Nephron progenitor cell (in vitro differentiated cells): ENCODE measurements at regions not wholly inside any gene's neighbourhood (a gene's known extent, or its start where the extent isn't known, plus 50 kb on each side); places are given as distances from the start of the nearest gene placed in this dataset.

Source experiments
- DNase-seq: peaks from one replicate; pipeline ENCODE4 v3.0.0; 2021
- H3K27ac Mint-ChIP-seq: 2 replicates; pipeline ENCODE4 v1.8.0; 2021; ENCODE audit warnings: mild to moderate bottlenecking, moderate library complexity, mixed read lengths
- H3K27me3 Mint-ChIP-seq: 2 replicates; pipeline ENCODE4 v1.8.0; 2021; ENCODE audit warnings: mild to moderate bottlenecking, low read depth, mixed read lengths; ENCODE audit not compliant: poor library complexity
- H3K36me3 Mint-ChIP-seq: 2 replicates; pipeline ENCODE4 v1.8.0; 2021; ENCODE audit warnings: low read depth, mixed read lengths
- H3K4me1 Mint-ChIP-seq: 2 replicates; pipeline ENCODE4 v1.8.0; 2021; ENCODE audit warnings: mixed read lengths
- H3K4me3 Mint-ChIP-seq: 2 replicates; pipeline ENCODE4 v1.8.0; 2021; ENCODE audit warnings: mild to moderate bottlenecking, moderate library complexity, mixed read lengths
- H3K9me3 Mint-ChIP-seq: 2 replicates; pipeline ENCODE4 v1.8.0; 2021; ENCODE audit warnings: mild to moderate bottlenecking, moderate library complexity, mixed read lengths
- CTCF ChIP-seq: fragments of 200-600 bp; sonication (generic); IDR thresholded peaks from 2 replicates; pipeline ENCODE4 v1.5.0; 2021; ENCODE audit warnings: antibody characterized with exemption

DNA sequence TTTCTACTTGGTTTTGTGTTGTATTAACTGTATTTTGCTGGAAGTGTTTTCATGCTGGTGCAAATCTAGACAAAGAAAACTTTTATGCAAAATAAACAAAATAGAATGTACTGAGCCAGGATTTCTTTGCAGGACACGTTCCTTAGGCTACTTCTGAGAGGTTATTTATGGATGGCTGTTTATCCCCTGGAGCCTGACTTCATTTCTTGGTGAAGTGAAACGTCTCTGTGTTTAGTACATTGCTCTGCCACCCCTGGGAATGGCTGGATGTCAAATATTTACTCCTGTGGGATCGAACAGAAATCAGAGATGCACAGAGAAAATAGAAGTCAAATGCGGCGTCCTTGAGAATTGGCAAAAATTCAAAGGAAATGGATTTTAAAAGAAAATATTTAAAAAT is 327.1 kb upstream of the MPDZ start:
- Mint-ChIP-seq H3K27ac (peak overlapping the region; percentile 23), H3K4me3 (peak overlapping the region; percentile 54), H3K36me3 (peaks cover 8% of the 10 kb centered on the region), H3K4me1 (peaks cover 47% of the 10 kb centered on the region), H3K9me3 (peaks cover 16% of the 10 kb centered on the region), H3K27me3 (peaks cover 2% of the 10 kb centered on the region)
- DNase-seq, result no peak
- no peak for TF ChIP-seq CTCF

DNA sequence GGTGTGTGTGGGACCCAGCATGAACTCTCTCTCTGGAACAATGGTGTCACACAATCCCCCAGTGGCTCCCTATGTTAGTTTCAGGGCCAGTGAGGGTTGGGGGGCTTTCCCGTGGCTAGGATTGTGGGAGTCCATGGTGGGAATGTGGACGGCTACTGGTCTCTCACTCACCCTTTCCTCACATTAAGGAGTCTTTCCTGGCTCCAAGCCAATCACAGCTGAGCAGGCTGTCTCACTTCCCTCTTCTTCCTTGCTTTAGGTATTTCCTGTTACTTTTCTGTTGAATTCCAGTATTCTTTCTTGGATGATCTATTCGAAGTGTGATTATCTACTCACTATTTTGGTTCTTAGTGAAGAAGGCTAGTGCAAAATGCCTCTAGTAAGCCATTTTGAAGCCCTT is 324.4 kb upstream of the MPDZ start:
- no peak for DNase-seq
- Mint-ChIP-seq H3K27ac (no peak overlapping the region), H3K4me1 (peaks cover 37% of the 10 kb centered on the region), H3K4me3 (no peak overlapping the region), H3K27me3 (peaks cover 2% of the 10 kb centered on the region), H3K36me3 (peaks cover 8% of the 10 kb centered on the region), H3K9me3 (peaks cover 10% of the 10 kb centered on the region)
- TF ChIP-seq CTCF, result no peak

DNA sequence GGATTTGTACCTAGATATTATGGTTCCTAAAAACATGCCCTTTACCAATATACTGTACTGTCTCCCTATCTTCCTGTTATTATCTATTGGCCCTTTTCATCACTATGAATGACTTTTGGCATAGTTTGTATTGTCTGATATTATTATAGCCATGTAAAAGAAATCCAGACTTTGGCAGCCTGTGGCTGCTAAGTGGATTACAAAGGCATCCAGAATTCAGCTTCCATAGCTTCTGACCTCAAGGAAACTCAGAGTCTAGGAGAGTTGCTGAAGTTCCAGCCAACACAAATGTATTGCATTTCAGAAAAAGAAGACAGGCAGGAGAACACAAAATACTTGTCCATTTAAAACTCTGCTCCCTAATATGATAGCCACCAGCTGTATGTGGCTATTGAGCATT is 319.2 kb upstream of the MPDZ start:
- H3K27me3 Mint-ChIP-seq, result no peaks in the 10 kb centered on the region
- peaks cover 10% of the 10 kb centered on the region for H3K9me3 Mint-ChIP-seq
- H3K4me1 Mint-ChIP-seq, result peaks cover 13% of the 10 kb centered on the region
- H3K27ac Mint-ChIP-seq, result no peak overlapping the region
- H3K4me3 Mint-ChIP-seq, result no peak overlapping the region
- TF ChIP-seq CTCF, result no peak
- no peak for DNase-seq
- peaks cover 8% of the 10 kb centered on the region for H3K36me3 Mint-ChIP-seq

DNA sequence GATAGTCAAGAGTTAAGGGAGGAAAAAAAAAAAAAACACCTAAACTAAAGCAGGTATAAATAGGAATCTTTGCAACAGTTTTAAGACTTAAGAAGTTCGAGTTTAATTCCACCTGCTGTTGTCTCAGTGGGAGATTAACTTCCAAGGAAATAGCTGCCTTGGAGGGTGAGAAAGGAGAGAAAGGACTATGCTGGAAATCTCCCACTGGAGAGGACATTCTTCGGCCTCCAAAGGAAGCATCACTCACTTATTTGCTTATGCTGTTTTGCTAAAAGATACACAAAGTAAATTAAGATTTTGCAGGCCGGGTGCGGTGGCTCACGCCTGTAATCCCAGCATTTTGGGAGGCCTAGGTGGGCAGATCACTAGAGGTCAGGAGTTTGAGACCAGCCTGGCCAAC is 317.9 kb upstream of the MPDZ start:
- no peak overlapping the region for H3K27ac Mint-ChIP-seq

GRCh38 chr9:13597004-13597403 is 317.5 kb upstream of the MPDZ start:
- TF ChIP-seq CTCF, result no peak
- no peak for DNase-seq
- Mint-ChIP-seq H3K36me3 (no peaks in the 10 kb centered on the region), H3K9me3 (no peaks in the 10 kb centered on the region), H3K4me1 (peaks cover 13% of the 10 kb centered on the region), H3K27me3 (no peaks in the 10 kb centered on the region), H3K4me3 (no peak overlapping the region), H3K27ac (no peak overlapping the region)

More for the DNA sequence above, 317.9 kb upstream of the MPDZ start:
- Mint-ChIP-seq H3K36me3 (peaks cover 1% of the 10 kb centered on the region), H3K4me3 (no peak overlapping the region), H3K27me3 (no peaks in the 10 kb centered on the region), H3K9me3 (peaks cover 3% of the 10 kb centered on the region), H3K4me1 (peaks cover 13% of the 10 kb centered on the region)
- no peak for TF ChIP-seq CTCF
- DNase-seq, result no peak

DNA sequence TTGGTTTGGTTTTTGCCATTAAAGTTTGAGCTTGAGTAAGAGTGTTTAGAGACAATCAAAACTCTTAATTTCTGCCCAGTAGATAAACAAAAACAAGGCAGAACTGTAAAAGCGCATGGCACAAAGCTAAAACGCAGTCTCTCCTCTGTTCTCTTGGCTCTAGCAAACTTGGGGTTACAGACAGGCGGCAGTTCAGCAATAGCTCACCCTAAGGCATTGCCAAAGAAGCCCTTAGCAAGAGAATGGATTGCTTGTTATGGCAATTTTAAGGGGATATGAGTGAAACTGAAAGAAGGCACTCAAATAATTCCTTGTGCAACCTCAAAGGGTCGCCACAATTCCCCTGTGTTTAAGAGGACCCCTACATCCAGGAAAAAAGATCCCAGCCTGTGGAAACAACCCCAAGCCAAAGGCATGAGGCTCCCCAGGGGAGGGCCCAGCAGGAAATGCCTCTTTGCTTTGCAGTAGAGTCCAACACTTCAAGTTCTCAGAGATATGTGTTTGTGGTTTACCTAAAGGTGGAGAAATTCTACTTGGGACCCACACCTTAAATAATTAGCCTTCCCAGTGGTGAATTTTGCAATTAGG is 317.0 kb upstream of the MPDZ start:
- H3K27me3 Mint-ChIP-seq, result no peaks in the 10 kb centered on the region
- no peak for TF ChIP-seq CTCF
- H3K27ac Mint-ChIP-seq, result no peak overlapping the region
- H3K36me3 Mint-ChIP-seq, result no peaks in the 10 kb centered on the region
- no peaks in the 10 kb centered on the region for H3K9me3 Mint-ChIP-seq
- DNase-seq, result no peak
- no peak overlapping the region for H3K4me3 Mint-ChIP-seq
- peaks cover 15% of the 10 kb centered on the region for H3K4me1 Mint-ChIP-seq
